ENCODE measurements at regions not wholly inside any gene's neighbourhood (a gene's known extent, or its start where the extent isn't known, plus 50 kb on each side); places are given as distances from the start of the nearest gene placed in this dataset.

DNA sequence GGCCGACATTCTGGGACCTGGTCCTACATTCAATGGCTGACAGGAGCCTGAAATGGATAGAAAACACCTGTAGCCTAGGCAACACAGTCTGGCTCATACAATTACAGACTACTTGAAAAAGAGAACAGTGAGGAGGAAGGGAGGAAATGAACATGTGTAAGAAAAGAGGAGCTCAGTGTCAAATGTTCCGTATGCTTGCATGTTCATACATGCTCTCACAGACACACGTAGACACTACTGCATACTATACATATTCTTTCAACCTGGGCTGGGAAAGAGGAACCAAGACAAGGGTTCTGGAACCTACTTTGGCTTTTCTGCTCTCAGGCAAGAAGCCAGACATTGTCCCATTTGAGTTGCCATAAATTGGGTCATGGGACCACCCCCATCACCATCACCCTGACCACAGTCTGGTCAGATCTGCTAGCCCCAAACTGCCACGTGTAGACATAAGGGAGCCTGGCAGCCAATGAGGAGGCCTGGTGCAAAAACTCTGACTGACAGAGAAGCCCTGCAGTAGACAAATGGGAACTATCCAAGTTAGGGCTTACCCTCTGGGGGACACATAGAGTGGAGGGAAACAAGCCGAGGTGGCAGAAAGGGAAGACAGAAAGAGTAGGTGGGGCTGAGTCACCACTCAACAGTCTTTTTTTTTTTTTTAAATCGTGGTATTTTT, 310.0 kb downstream of the SHQ1 start:
- Histone ChIP-seq H3K4me3 (ENCODE audit: insufficient read depth, low read depth, low read length) (no peak overlapping the region), H2AFZ (ENCODE audit: low read depth, low read length) (no peak overlapping the region), H3K4me2 (ENCODE audit: low read length) (no peak overlapping the region), H3K27me3 (ENCODE audit: insufficient read depth, low read length) (peaks cover 4% of the 10 kb centered on the region), H3K79me2 (ENCODE audit: insufficient read depth, low read length) (no peaks in the 10 kb centered on the region), H3K36me3 (ENCODE audit: insufficient read depth, low read length) (no peaks in the 10 kb centered on the region), H3K9me3 (ENCODE audit: insufficient read depth, low read depth, low read length) (peaks cover 3% of the 10 kb centered on the region), H3K27ac (ENCODE audit: low read depth, low read length) (no peak overlapping the region), H4K20me1 (ENCODE audit: insufficient read depth, low read length) (no peaks in the 10 kb centered on the region), H3K9ac (ENCODE audit: low read length) (no peak overlapping the region), H3K4me1 (ENCODE audit: insufficient read depth, low read length) (no peaks in the 10 kb centered on the region)
- Mint-ChIP-seq H3K4me1 (ENCODE audit: low read depth, unreplicated experiment) (no peaks in the 10 kb centered on the region), H3K27me3 (ENCODE audit: low read depth, unreplicated experiment) (peaks cover 23% of the 10 kb centered on the region), H3K9me3 (ENCODE audit: unreplicated experiment) (peaks cover 3% of the 10 kb centered on the region), H3K27ac (ENCODE audit: unreplicated experiment) (no peak overlapping the region), H3K36me3 (ENCODE audit: low read depth, unreplicated experiment) (no peaks in the 10 kb centered on the region), H3K4me3 (ENCODE audit: unreplicated experiment) (no peak overlapping the region)
- DNase-seq (ENCODE audit: low read depth): no peak
- TF ChIP-seq EZH2 (IDR thresholded peaks at IDR 0.05; ENCODE audit: insufficient read depth, low read length): no peak
- TF ChIP-seq, protein P1, sequence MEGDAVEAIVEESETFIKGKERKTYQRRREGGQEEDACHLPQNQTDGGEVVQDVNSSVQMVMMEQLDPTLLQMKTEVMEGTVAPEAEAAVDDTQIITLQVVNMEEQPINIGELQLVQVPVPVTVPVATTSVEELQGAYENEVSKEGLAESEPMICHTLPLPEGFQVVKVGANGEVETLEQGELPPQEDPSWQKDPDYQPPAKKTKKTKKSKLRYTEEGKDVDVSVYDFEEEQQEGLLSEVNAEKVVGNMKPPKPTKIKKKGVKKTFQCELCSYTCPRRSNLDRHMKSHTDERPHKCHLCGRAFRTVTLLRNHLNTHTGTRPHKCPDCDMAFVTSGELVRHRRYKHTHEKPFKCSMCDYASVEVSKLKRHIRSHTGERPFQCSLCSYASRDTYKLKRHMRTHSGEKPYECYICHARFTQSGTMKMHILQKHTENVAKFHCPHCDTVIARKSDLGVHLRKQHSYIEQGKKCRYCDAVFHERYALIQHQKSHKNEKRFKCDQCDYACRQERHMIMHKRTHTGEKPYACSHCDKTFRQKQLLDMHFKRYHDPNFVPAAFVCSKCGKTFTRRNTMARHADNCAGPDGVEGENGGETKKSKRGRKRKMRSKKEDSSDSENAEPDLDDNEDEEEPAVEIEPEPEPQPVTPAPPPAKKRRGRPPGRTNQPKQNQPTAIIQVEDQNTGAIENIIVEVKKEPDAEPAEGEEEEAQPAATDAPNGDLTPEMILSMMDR (IDR thresholded peaks at IDR 0.05; ENCODE audit: insufficient read depth, low read depth, low read length): no peak
- no peak for FAIRE-seq

DNA sequence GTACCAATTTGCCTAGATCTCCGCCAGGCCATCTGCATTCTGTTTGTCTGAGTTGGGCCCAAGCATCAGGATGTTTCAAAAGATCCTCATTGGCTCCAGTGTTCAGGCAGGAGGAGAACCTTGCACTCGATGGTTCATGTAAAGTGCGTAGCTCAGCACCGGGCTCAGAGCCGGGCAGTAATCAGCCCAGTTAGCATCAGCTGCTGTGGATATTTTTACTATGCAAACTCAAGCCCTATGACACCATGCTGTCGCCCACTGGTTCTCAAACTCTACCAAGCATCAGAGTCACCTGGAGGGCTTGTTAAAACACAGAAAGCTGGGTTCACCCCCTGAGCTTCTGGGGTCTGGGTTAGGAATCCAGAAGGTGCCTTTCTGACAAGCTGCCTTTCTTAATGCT, 310.8 kb downstream of the SHQ1 start:
- H3K27ac Mint-ChIP-seq (ENCODE audit: unreplicated experiment): no peak overlapping the region

DNA sequence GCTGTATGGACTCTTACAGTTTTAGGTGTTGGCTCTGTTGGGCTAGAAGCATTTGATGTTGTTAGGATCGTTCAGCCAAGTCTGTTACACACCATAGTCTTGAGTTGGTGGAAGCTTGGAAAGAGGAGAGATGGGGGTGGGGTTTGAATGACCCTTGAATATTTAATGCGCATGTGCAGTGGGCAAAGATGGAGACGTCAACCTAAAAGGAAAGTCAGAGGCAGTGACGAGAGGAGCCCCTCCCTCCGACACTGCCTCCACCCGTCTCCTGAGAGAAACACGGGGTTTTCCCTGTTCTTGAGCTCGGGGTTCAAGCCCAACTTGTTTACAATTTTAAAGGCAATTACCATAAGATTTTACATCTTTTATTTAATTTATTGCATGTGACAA, 311.4 kb downstream of the SHQ1 start:
- no peak for FAIRE-seq

More for the DNA sequence above, 310.8 kb downstream of the SHQ1 start:
- Mint-ChIP-seq H3K4me1 (ENCODE audit: low read depth, unreplicated experiment) (no peaks in the 10 kb centered on the region), H3K9me3 (ENCODE audit: unreplicated experiment) (peaks cover 3% of the 10 kb centered on the region), H3K4me3 (ENCODE audit: unreplicated experiment) (no peak overlapping the region), H3K36me3 (ENCODE audit: low read depth, unreplicated experiment) (no peaks in the 10 kb centered on the region), H3K27me3 (ENCODE audit: low read depth, unreplicated experiment) (peaks cover 31% of the 10 kb centered on the region)
- H4K20me1 ChIP-seq (ENCODE audit: insufficient read depth, low read length): no peaks in the 10 kb centered on the region
- H3K9me3 ChIP-seq (ENCODE audit: insufficient read depth, low read depth, low read length): peaks cover 3% of the 10 kb centered on the region
- FAIRE-seq: no peak
- H3K4me2 ChIP-seq (ENCODE audit: low read length): no peak overlapping the region
- H3K9ac ChIP-seq (ENCODE audit: low read length): no peak overlapping the region
- TF ChIP-seq EZH2 (IDR thresholded peaks at IDR 0.05; ENCODE audit: insufficient read depth, low read length): no peak
- TF ChIP-seq, protein P1 (IDR thresholded peaks at IDR 0.05; ENCODE audit: insufficient read depth, low read depth, low read length): no peak
- no peak for DNase-seq (ENCODE audit: low read depth)
- no peak overlapping the region for H2AFZ ChIP-seq (ENCODE audit: low read depth, low read length)
- peaks cover 11% of the 10 kb centered on the region for H3K27me3 ChIP-seq (ENCODE audit: insufficient read depth, low read length)
- no peaks in the 10 kb centered on the region for H3K4me1 ChIP-seq (ENCODE audit: insufficient read depth, low read length)
- no peaks in the 10 kb centered on the region for H3K36me3 ChIP-seq (ENCODE audit: insufficient read depth, low read length)
- H3K27ac ChIP-seq (ENCODE audit: low read depth, low read length): no peak overlapping the region
- no peaks in the 10 kb centered on the region for H3K79me2 ChIP-seq (ENCODE audit: insufficient read depth, low read length)
- H3K4me3 ChIP-seq (ENCODE audit: insufficient read depth, low read depth, low read length): no peak overlapping the region

More for the DNA sequence above, 311.4 kb downstream of the SHQ1 start:
- Histone ChIP-seq H3K27ac (ENCODE audit: low read depth, low read length) (no peak overlapping the region), H3K27me3 (ENCODE audit: insufficient read depth, low read length) (peaks cover 14% of the 10 kb centered on the region), H4K20me1 (ENCODE audit: insufficient read depth, low read length) (no peaks in the 10 kb centered on the region), H3K36me3 (ENCODE audit: insufficient read depth, low read length) (no peaks in the 10 kb centered on the region), H3K9me3 (ENCODE audit: insufficient read depth, low read depth, low read length) (peaks cover 3% of the 10 kb centered on the region), H3K4me1 (ENCODE audit: insufficient read depth, low read length) (no peaks in the 10 kb centered on the region), H3K4me2 (ENCODE audit: low read length) (no peak overlapping the region), H2AFZ (ENCODE audit: low read depth, low read length) (no peak overlapping the region), H3K4me3 (ENCODE audit: insufficient read depth, low read depth, low read length) (no peak overlapping the region), H3K79me2 (ENCODE audit: insufficient read depth, low read length) (no peaks in the 10 kb centered on the region), H3K9ac (ENCODE audit: low read length) (no peak overlapping the region)
- H3K27ac Mint-ChIP-seq (ENCODE audit: unreplicated experiment): no peak overlapping the region
- peaks cover 36% of the 10 kb centered on the region for H3K27me3 Mint-ChIP-seq (ENCODE audit: low read depth, unreplicated experiment)
- DNase-seq (ENCODE audit: low read depth): no peak
- H3K4me3 Mint-ChIP-seq (ENCODE audit: unreplicated experiment): no peak overlapping the region
- H3K4me1 Mint-ChIP-seq (ENCODE audit: low read depth, unreplicated experiment): no peaks in the 10 kb centered on the region
- TF ChIP-seq, protein P1 (IDR thresholded peaks at IDR 0.05; ENCODE audit: insufficient read depth, low read depth, low read length): no peak
- no peak for TF ChIP-seq EZH2 (IDR thresholded peaks at IDR 0.05; ENCODE audit: insufficient read depth, low read length)
- H3K9me3 Mint-ChIP-seq (ENCODE audit: unreplicated experiment): peaks cover 3% of the 10 kb centered on the region
- no peaks in the 10 kb centered on the region for H3K36me3 Mint-ChIP-seq (ENCODE audit: low read depth, unreplicated experiment)

Data from astrocyte (in vitro differentiated cells and primary cell).